RWPE2 (cell line): ENCODE measurements at regions not wholly inside any gene's neighbourhood (a gene's known extent, or its start where the extent isn't known, plus 50 kb on each side); places are given as distances from the start of the nearest gene placed in this dataset.

Source experiments
- ATAC-seq: fragments of 200-7000 bp; cut with Tn5 transposase; 3 replicates; pipeline ENCODE4 v1.9.1; 2021; ENCODE audit warnings: low read depth
- DNase-seq: peaks from one replicate; pipeline ENCODE4 v3.0.0-alpha.2; 2020; ENCODE audit warnings: low spot score
- H3K27ac ChIP-seq: fragments of 450-650 bp; 2 replicates; pipeline ENCODE4 v1.5.1; 2017; ENCODE audit warnings: mild to moderate bottlenecking; ENCODE audit not compliant: poor library complexity, severe bottlenecking
- H3K27me3 ChIP-seq: fragments of 250-450 bp; sonication (Bioruptor Pico); 2 replicates; pipeline ENCODE4 v1.5.1; 2021; ENCODE audit warnings: mild to moderate bottlenecking, moderate library complexity; ENCODE audit not compliant: insufficient read depth, poor library complexity, severe bottlenecking
- H3K36me3 ChIP-seq: fragments of 250-450 bp; sonication (Bioruptor Pico); 2 replicates; pipeline ENCODE4 v1.5.1; 2020; ENCODE audit warnings: low read depth, mild to moderate bottlenecking, moderate library complexity
- H3K4me1 ChIP-seq: fragments of 250-450 bp; sonication (Bioruptor Pico); 2 replicates; pipeline ENCODE4 v1.5.1; 2021; ENCODE audit warnings: mild to moderate bottlenecking, moderate library complexity; ENCODE audit not compliant: insufficient read depth, poor library complexity, severe bottlenecking
- H3K4me3 ChIP-seq: fragments of 250-450 bp; sonication (Bioruptor Pico); 2 replicates; pipeline ENCODE4 v1.5.1; 2021; ENCODE audit warnings: mild to moderate bottlenecking, moderate library complexity; ENCODE audit not compliant: severe bottlenecking
- H3K9me3 ChIP-seq: fragments of 250-450 bp; sonication (Bioruptor Pico); 2 replicates; pipeline ENCODE4 v1.5.1; 2021; ENCODE audit warnings: mild to moderate bottlenecking, moderate library complexity; ENCODE audit not compliant: severe bottlenecking
- CTCF ChIP-seq: fragments of 450-650 bp; IDR thresholded peaks from one replicate; pipeline ENCODE4 v1.5.1; 2017; ENCODE audit warnings: mild to moderate bottlenecking, moderate library complexity; ENCODE audit not compliant: poor library complexity, severe bottlenecking

- no peaks in the 10 kb centered on the region for H3K9me3 ChIP-seq
- H3K36me3 ChIP-seq: no peaks in the 10 kb centered on the region
- TF ChIP-seq CTCF: no peak
- H3K27ac ChIP-seq: no peak overlapping the region
- DNase-seq: no peak
- H3K27me3 ChIP-seq: peaks cover 10% of the 10 kb centered on the region
- no peaks in the 10 kb centered on the region for H3K4me1 ChIP-seq
- no peak overlapping the region for H3K4me3 ChIP-seq
- ATAC-seq: no peak
These were observed 401.2 kb downstream of the CDC14C start for GRCh38 chr7:49325571-49325970.

DNA sequence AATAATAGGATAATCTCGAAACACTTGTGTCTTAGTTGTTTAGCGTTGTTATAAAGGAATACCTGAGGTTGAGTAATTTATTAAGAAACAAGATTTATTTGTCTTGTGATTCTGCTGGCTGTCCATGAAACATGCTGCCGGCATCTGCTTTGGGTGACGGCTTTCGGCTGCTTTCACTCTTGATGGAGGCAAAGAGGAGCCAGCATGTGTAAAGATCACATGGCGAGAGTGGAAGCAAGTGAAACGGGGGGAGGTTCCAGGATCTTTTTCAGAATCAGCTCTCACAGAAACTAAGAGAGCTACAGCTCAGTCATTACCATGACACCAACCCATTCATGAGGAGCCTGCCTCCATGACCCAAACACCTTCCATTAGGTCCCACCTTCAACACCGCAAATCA is 402.8 kb downstream of the CDC14C start:
- H3K27ac ChIP-seq: no peak overlapping the region
- no peaks in the 10 kb centered on the region for H3K4me1 ChIP-seq
- no peak for TF ChIP-seq CTCF
- no peak overlapping the region for H3K4me3 ChIP-seq
- H3K9me3 ChIP-seq: no peaks in the 10 kb centered on the region
- DNase-seq (no peak), ATAC-seq (no peak)
- H3K27me3 ChIP-seq: peaks cover 5% of the 10 kb centered on the region
- H3K36me3 ChIP-seq: no peaks in the 10 kb centered on the region

- DNase-seq (no peak), ATAC-seq (no peak)
- no peaks in the 10 kb centered on the region for H3K4me1 ChIP-seq
- no peaks in the 10 kb centered on the region for H3K9me3 ChIP-seq
- no peaks in the 10 kb centered on the region for H3K36me3 ChIP-seq
- H3K4me3 ChIP-seq: no peak overlapping the region
- no peak for TF ChIP-seq CTCF
- H3K27me3 ChIP-seq: no peaks in the 10 kb centered on the region
- no peak overlapping the region for H3K27ac ChIP-seq
These were observed 409.0 kb downstream of the CDC14C start for GRCh38 chr7:49333180-49333881.

DNA sequence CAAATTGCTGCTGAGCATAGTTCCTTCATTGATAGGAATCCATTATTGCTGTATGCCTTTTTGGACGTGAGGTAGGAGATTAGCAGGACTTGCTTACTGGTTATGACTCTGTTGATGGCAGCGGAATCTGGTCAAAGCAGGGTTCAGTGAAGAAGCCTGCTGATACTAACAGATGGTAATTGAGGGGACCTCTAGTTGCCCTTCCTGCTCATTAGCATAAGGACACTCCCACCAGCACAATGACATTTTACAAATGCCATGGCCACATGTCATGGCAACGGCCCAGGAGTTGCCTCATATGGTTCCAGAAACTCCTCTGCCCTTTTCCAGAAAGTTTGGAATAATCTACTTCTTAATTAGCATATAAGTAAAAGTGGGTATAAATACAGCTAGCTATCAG is 417.5 kb downstream of the CDC14C start:
- no peak for ATAC-seq
- Histone ChIP-seq H3K9me3 (no peaks in the 10 kb centered on the region), H3K36me3 (no peaks in the 10 kb centered on the region), H3K4me3 (no peak overlapping the region), H3K4me1 (no peaks in the 10 kb centered on the region), H3K27ac (no peak overlapping the region), H3K27me3 (peaks cover 13% of the 10 kb centered on the region)
- no peak for TF ChIP-seq CTCF
- no peak for DNase-seq

GRCh38 chr7:49344556-49344955 is 420.2 kb downstream of the CDC14C start:
- no peaks in the 10 kb centered on the region for H3K4me1 ChIP-seq
- ATAC-seq (no peak), DNase-seq (no peak)
- H3K9me3 ChIP-seq: no peaks in the 10 kb centered on the region
- TF ChIP-seq CTCF: no peak
- H3K27ac ChIP-seq: no peak overlapping the region
- no peaks in the 10 kb centered on the region for H3K36me3 ChIP-seq
- peaks cover 13% of the 10 kb centered on the region for H3K27me3 ChIP-seq
- no peak overlapping the region for H3K4me3 ChIP-seq
